ENCODE measurements at regions not wholly inside any gene's neighbourhood (a gene's known extent, or its start where the extent isn't known, plus 50 kb on each side); places are given as distances from the start of the nearest gene placed in this dataset.

DNA sequence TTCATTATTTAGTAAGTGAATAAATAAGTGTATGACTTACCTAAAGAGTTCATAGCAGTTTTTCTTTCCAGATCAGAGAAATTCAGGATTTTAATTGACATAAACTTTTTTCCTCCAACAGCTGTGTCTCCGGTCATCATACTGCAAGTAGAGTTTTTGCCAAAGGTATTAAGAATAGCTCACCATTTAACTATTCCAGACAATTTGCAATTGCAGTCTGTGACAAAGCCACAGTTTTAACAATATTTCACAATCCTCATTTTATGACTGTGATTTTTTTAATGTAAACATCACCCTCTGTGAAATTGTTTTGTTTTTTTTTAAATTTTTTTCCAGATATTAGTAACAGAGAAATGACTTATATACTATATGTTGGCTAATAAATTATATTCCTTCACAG lies 199.1 kb downstream of the TRIB2 start:
- TF ChIP-seq PAX8 (IDR thresholded peaks at IDR 0.05): no peak
- no peak for TF ChIP-seq TAF1 (IDR thresholded peaks at IDR 0.05; ENCODE audit: borderline replicate concordance, low read depth, low read length)
- TF ChIP-seq JUND (IDR thresholded peaks at IDR 0.05; ENCODE audit: low read depth, low read length): no peak
- TF ChIP-seq NRF1 (conservative IDR thresholded peaks at IDR 0.05; ENCODE audit: low read depth, low read length): no peak
- no peak for TF ChIP-seq CHD1 (IDR thresholded peaks at IDR 0.05; ENCODE audit: low read depth, low read length)
- no peak for TF ChIP-seq POLR2A (IDR thresholded peaks at IDR 0.05; ENCODE audit: low read depth, low read length)
